ENCODE measurements at regions not wholly inside any gene's neighbourhood (a gene's known extent, or its start where the extent isn't known, plus 50 kb on each side); places are given as distances from the start of the nearest gene placed in this dataset.

DNA sequence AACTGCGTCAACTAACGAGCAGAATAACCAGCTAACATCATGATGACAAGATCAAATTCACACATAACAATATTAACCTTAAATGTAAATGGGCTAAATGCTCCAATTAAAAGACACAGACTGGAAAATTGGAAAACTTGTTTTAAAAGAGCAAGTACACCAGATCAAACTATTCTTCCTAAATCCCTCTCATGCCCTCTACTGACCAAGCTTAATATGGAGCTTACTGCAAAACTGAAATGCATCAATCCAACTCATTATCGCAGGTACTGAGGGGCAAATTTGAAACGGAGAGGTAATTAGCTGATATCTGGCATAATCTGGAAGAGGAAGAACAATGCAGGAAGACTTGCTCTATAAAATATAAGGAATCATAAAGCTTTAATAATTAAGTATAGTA, 1223.8 kb downstream of the NXPH1 start:
- Mint-ChIP-seq H3K9me3 (ENCODE audit: low read depth) (peaks cover 4% of the 10 kb centered on the region), H3K4me1 (ENCODE audit: low read depth) (no peaks in the 10 kb centered on the region), H3K36me3 (ENCODE audit: insufficient read depth) (no peaks in the 10 kb centered on the region), H3K27ac (no peak overlapping the region), H3K27me3 (no peaks in the 10 kb centered on the region), H3K4me3 (ENCODE audit: low read depth) (no peak overlapping the region)
- TF ChIP-seq, protein P1, sequence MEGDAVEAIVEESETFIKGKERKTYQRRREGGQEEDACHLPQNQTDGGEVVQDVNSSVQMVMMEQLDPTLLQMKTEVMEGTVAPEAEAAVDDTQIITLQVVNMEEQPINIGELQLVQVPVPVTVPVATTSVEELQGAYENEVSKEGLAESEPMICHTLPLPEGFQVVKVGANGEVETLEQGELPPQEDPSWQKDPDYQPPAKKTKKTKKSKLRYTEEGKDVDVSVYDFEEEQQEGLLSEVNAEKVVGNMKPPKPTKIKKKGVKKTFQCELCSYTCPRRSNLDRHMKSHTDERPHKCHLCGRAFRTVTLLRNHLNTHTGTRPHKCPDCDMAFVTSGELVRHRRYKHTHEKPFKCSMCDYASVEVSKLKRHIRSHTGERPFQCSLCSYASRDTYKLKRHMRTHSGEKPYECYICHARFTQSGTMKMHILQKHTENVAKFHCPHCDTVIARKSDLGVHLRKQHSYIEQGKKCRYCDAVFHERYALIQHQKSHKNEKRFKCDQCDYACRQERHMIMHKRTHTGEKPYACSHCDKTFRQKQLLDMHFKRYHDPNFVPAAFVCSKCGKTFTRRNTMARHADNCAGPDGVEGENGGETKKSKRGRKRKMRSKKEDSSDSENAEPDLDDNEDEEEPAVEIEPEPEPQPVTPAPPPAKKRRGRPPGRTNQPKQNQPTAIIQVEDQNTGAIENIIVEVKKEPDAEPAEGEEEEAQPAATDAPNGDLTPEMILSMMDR (IDR thresholded peaks at IDR 0.05; ENCODE audit: unreplicated experiment) = peak; percentile 32
- DNase-seq (ENCODE audit: low spot score, unreplicated experiment) = no peak

DNA sequence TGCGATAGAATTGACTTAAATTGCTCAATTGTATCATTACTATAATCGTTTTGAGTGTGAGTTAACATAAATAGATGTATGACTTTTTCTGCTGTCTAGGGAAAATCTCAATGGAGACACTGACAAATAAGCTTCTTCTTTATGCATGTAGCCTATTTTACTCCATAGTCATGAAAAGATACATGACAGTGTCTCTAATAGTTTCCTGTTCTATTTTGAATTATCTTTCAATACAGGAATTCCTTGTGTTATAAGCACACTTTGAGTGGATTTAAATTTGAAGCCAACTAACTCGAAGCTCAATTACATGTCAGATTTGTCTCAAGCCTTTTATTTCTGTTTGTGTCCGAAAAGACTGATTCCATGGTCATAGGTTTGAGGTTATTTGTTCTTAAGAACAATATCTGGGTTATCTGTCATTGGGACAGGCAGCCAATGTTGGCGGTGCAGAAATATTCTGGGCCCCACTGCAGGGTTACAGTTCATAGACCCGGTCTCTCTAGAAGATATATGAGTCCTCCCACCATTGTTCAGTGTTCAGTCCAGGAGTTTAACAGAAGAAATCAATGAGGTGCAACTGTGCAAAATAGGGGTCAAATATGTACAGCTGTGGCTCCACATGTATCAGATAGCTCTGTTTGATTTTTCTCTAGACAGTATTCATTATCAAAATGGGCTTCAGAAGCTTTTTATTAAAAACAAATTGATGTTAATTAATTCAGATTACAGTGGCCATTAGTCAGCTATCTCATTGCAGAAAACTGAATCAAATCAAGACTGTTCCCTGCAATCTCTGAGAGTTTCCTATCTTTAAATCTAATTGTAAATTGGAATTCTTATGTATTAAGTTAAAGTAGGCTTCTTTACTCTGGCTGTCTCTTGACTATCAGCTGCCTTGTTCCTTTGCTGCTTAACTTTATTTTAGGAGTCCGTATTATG, 1238.8 kb downstream of the NXPH1 start:
- H3K27ac Mint-ChIP-seq = no peak overlapping the region
- no peak for DNase-seq (ENCODE audit: low spot score, unreplicated experiment)
- no peaks in the 10 kb centered on the region for H3K27me3 Mint-ChIP-seq

DNA sequence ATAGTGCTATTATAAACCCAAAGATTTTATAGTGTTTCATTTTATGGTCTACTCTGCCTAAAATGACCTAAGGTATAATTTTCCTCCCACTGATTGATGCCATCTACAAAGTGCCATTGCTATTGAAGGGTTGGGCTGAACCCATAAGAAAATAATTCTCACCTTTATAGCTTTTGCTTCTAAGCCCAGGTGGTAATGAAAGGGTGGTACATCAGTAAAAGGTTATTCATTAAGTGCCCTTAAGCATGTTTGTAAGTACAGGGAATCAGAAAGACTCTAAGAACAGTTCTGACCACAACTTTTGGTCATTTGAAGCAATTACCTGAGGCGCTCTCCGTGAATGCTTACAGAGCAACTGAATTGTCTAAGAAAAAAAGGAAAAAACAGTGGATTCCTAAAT, 1247.3 kb downstream of the NXPH1 start:
- H3K4me3 Mint-ChIP-seq (ENCODE audit: low read depth) = no peak overlapping the region
- no peaks in the 10 kb centered on the region for H3K27me3 Mint-ChIP-seq
- H3K27ac Mint-ChIP-seq = no peak overlapping the region
- peaks cover 6% of the 10 kb centered on the region for H3K4me1 Mint-ChIP-seq (ENCODE audit: low read depth)
- TF ChIP-seq, protein P1 (IDR thresholded peaks at IDR 0.05; ENCODE audit: unreplicated experiment) = no peak
- no peaks in the 10 kb centered on the region for H3K36me3 Mint-ChIP-seq (ENCODE audit: insufficient read depth)
- peaks cover 8% of the 10 kb centered on the region for H3K9me3 Mint-ChIP-seq (ENCODE audit: low read depth)
- DNase-seq (ENCODE audit: low spot score, unreplicated experiment) = no peak

More for the DNA sequence above, 1238.8 kb downstream of the NXPH1 start:
- Mint-ChIP-seq H3K36me3 (ENCODE audit: insufficient read depth) (no peaks in the 10 kb centered on the region), H3K4me3 (ENCODE audit: low read depth) (no peak overlapping the region), H3K4me1 (ENCODE audit: low read depth) (peaks cover 5% of the 10 kb centered on the region), H3K9me3 (ENCODE audit: low read depth) (peaks cover 2% of the 10 kb centered on the region)
- TF ChIP-seq, protein P1 (IDR thresholded peaks at IDR 0.05; ENCODE audit: unreplicated experiment) = no peak

DNA sequence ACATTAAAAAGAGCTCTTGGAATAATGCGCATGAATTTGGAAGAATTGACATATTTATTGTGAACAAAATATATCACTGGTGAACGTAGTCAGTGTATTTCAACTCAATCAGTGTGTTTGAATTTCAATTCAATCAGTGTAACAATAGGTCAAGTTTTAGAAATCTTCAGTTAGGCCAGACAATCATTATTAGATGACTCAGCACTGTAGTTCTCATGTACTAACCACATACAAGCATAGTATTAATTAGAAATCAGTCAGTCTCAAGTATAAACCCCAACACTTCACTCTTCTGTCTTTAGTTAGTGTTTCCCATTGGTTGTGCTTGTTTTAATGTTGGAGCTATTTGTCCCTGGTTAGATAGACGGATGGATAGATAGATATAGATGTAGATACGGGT, 1247.9 kb downstream of the NXPH1 start:
- no peak for DNase-seq (ENCODE audit: low spot score, unreplicated experiment)
- H3K9me3 Mint-ChIP-seq (ENCODE audit: low read depth) = peaks cover 8% of the 10 kb centered on the region

DNA sequence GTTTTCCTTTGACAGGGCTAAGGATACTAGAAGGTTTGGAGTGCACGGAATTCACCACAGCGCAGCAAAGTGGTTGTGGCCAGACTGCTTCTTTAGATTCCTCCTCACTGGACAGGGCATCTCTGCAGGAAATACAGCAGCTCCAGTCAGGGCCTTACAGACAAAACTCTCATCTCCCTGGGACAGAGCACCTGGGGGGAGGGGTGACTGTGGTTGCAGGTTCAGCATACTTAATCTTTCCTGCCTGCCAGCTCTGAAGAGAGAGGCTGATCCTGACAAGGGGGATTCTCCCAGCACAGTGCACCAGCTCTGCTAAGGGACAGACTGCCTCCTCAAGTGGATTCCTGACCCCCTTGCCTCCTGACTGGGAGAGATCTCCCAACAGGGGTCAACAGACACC, 1257.9 kb downstream of the NXPH1 start:
- Mint-ChIP-seq H3K9me3 (ENCODE audit: low read depth) (peaks cover 7% of the 10 kb centered on the region), H3K27ac (no peak overlapping the region)
- DNase-seq (ENCODE audit: low spot score, unreplicated experiment) = no peak

More for the DNA sequence above, 1247.9 kb downstream of the NXPH1 start:
- Mint-ChIP-seq H3K27ac (no peak overlapping the region), H3K36me3 (ENCODE audit: insufficient read depth) (no peaks in the 10 kb centered on the region), H3K4me3 (ENCODE audit: low read depth) (no peak overlapping the region), H3K27me3 (no peaks in the 10 kb centered on the region), H3K4me1 (ENCODE audit: low read depth) (peaks cover 6% of the 10 kb centered on the region)
- TF ChIP-seq, protein P1 (IDR thresholded peaks at IDR 0.05; ENCODE audit: unreplicated experiment) = no peak

More for the DNA sequence above, 1257.9 kb downstream of the NXPH1 start:
- TF ChIP-seq, protein P1 (IDR thresholded peaks at IDR 0.05; ENCODE audit: unreplicated experiment) = no peak
- no peaks in the 10 kb centered on the region for H3K4me1 Mint-ChIP-seq (ENCODE audit: low read depth)
- no peaks in the 10 kb centered on the region for H3K36me3 Mint-ChIP-seq (ENCODE audit: insufficient read depth)
- no peak overlapping the region for H3K4me3 Mint-ChIP-seq (ENCODE audit: low read depth)
- H3K27me3 Mint-ChIP-seq = no peaks in the 10 kb centered on the region
